ENCODE measurements at regions not wholly inside any gene's neighbourhood (a gene's known extent, or its start where the extent isn't known, plus 50 kb on each side); places are given as distances from the start of the nearest gene placed in this dataset.

DNA sequence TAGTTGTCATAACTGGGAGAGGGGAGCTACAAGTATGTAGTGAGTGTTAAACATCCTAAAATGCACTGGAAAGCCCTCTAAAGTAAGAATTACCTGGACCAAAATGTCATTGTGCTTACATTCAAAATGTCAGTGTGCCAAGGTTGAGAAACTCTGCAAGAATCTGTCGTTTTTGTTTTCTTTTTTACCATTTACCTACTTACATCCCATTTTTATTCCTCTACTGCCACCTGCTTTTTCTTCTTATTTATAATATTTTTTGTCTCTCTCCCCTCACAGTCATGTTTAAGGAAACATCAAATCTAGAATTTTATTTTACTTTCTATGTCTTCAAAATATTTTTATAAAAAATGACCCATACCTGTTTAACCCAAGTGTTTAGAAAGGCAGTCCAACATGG is 226.4 kb downstream of the PCDH17 start:
- DNase-seq (ENCODE audit: low spot score), result no peak
- TF ChIP-seq, protein P1, sequence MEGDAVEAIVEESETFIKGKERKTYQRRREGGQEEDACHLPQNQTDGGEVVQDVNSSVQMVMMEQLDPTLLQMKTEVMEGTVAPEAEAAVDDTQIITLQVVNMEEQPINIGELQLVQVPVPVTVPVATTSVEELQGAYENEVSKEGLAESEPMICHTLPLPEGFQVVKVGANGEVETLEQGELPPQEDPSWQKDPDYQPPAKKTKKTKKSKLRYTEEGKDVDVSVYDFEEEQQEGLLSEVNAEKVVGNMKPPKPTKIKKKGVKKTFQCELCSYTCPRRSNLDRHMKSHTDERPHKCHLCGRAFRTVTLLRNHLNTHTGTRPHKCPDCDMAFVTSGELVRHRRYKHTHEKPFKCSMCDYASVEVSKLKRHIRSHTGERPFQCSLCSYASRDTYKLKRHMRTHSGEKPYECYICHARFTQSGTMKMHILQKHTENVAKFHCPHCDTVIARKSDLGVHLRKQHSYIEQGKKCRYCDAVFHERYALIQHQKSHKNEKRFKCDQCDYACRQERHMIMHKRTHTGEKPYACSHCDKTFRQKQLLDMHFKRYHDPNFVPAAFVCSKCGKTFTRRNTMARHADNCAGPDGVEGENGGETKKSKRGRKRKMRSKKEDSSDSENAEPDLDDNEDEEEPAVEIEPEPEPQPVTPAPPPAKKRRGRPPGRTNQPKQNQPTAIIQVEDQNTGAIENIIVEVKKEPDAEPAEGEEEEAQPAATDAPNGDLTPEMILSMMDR (IDR thresholded peaks at IDR 0.05; ENCODE audit: extremely low read depth, missing control alignments), result no peak

GRCh38 chr13:57858376-57858775 is 226.8 kb downstream of the PCDH17 start:
- TF ChIP-seq, protein P1 (IDR thresholded peaks at IDR 0.05; ENCODE audit: extremely low read depth, missing control alignments), result no peak
- DNase-seq (ENCODE audit: low spot score), result no peak

- TF ChIP-seq, protein P1 (IDR thresholded peaks at IDR 0.05; ENCODE audit: extremely low read depth, missing control alignments), result no peak
- no peak for DNase-seq (ENCODE audit: low spot score)
These were observed 231.3 kb downstream of the PCDH17 start for GRCh38 chr13:57862879-57863278.

- no peak for DNase-seq (ENCODE audit: low spot score)
- TF ChIP-seq, protein P1 (IDR thresholded peaks at IDR 0.05; ENCODE audit: extremely low read depth, missing control alignments), result no peak
These were observed 234.2 kb downstream of the PCDH17 start for GRCh38 chr13:57865600-57866294.

DNA sequence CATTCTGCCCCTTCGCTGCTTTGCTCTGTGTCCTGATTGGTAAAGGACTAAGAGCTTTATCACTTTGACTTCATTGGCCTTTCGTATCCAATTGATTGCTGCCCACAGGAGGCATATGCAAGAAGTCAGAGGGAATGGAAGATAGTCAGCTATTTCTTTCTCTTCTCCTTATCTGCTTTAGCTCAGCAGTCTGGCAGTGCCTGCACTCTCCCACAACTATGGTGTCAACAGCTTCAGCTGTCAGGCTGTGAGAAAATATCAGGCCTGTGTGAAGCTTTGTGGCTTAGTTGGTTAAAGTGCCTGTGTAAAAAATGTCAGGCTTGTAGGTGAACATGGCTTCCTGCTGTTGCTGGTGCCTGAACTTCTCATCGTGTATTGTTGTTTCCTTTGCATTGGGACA is 243.0 kb downstream of the PCDH17 start:
- no peak for DNase-seq (ENCODE audit: low spot score)
- TF ChIP-seq, protein P1 (IDR thresholded peaks at IDR 0.05; ENCODE audit: extremely low read depth, missing control alignments), result no peak

DNA sequence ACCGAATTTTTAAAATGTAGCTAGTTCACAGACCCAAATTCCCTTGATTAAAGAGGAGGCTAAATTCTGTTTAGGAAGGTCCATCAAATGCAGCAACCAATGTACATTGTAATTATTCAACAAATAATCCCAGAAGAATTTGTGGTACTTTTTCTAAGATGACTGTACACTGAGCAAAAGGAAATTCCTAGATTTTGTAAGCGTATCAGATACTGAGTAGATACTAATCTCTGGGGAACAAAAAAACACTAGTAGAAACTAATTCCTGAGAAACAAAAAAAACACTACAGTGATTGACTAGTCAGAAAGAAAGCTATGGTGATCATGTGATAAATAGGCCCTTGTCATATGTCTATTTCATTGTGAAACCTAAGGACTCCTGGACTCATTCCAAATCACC is 246.1 kb downstream of the PCDH17 start:
- no peak for DNase-seq (ENCODE audit: low spot score)
- TF ChIP-seq, protein P1 (IDR thresholded peaks at IDR 0.05; ENCODE audit: extremely low read depth, missing control alignments), result no peak

GRCh38 chr13:57878291-57878690 is 246.7 kb downstream of the PCDH17 start:
- no peak for DNase-seq (ENCODE audit: low spot score)
- TF ChIP-seq, protein P1 (IDR thresholded peaks at IDR 0.05; ENCODE audit: extremely low read depth, missing control alignments), result no peak
